Cardiac muscle cell (in vitro differentiated cells and primary cell): ENCODE measurements at regions not wholly inside any gene's neighbourhood (a gene's known extent, or its start where the extent isn't known, plus 50 kb on each side); places are given as distances from the start of the nearest gene placed in this dataset.

Experiments used
- DNase-seq, 2 donors: peaks; one replicate each; pipeline versions ENCODE4 v3.0.0 to v3.0.0-alpha.2; 2010 to 2017; ENCODE audit warnings: low read depth in 1 of 2, low spot score in 1 of 2
- H3K27ac ChIP-seq: fragments of 200-600 bp; sonication (generic); 2 replicates; pipeline ENCODE4 v1.5.1; 2016
- H3K27me3 ChIP-seq: fragments of 200-600 bp; sonication (generic); 2 replicates; pipeline ENCODE4 v1.6.0; 2016; ENCODE audit warnings: control low read depth
- H3K36me3 ChIP-seq: fragments of 200-600 bp; sonication (generic); 2 replicates; pipeline ENCODE4 v1.5.1; 2016; ENCODE audit warnings: control low read depth
- H3K4me1 ChIP-seq: fragments of 200-600 bp; sonication (generic); 2 replicates; pipeline ENCODE4 v1.8.1; 2017; ENCODE audit warnings: low read depth, mild to moderate bottlenecking, mixed run types
- H3K4me3 ChIP-seq: fragments of 200-600 bp; sonication (generic); 2 replicates; pipeline ENCODE4 v1.5.1; 2016; ENCODE audit warnings: mild to moderate bottlenecking
- H3K9me3 ChIP-seq: fragments of 200-600 bp; sonication (generic); 2 replicates; pipeline ENCODE4 v1.5.1; 2017; ENCODE audit warnings: low read depth, mild to moderate bottlenecking, control low read depth
- CTCF ChIP-seq: IDR thresholded peaks from 2 replicates; pipeline ENCODE4 v1.5.1; 2012; ENCODE audit warnings: low read depth, mild to moderate bottlenecking, low read length

GRCh38 chr20:59547596-59547995, 56.7 kb upstream of the PHACTR3 start:
- no peaks in the 10 kb centered on the region for H3K36me3 ChIP-seq
- no peaks in the 10 kb centered on the region for H3K9me3 ChIP-seq
- no peak for TF ChIP-seq CTCF
- no peak for DNase-seq
- H3K27ac ChIP-seq, result no peak overlapping the region
- no peaks in the 10 kb centered on the region for H3K4me1 ChIP-seq
- no peaks in the 10 kb centered on the region for H3K27me3 ChIP-seq
- no peak overlapping the region for H3K4me3 ChIP-seq
